ENCODE measurements at regions not wholly inside any gene's neighbourhood (a gene's known extent, or its start where the extent isn't known, plus 50 kb on each side); places are given as distances from the start of the nearest gene placed in this dataset.

DNA sequence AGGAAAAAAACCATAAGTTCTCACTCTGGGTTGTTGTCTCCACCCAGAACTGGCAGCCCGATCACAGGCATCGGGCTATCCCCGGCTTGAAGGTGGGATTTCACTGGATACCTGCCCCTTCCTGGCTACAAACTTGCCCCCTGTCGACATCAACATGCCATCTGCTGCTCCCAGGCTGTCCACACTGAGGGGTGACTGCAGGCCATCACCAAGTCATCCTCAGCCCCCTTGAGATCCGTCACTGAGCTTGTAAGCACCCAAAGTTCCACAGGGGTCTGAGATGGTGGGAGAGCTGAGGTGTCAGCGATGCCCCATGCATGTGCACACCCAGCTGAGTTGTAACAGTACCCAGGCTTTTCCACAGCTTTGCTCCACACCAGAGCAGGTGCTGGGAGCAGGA lies 211.0 kb downstream of the AMY1C start:
- in situ Hi-C loops (cut with HindIII; ENCODE audit: low sequenced_read_pairs), result no loop called here
- no peak overlapping the region for H3K4me3 ChIP-seq (ENCODE audit: low read depth, low read length)
- TF ChIP-seq, protein P1, sequence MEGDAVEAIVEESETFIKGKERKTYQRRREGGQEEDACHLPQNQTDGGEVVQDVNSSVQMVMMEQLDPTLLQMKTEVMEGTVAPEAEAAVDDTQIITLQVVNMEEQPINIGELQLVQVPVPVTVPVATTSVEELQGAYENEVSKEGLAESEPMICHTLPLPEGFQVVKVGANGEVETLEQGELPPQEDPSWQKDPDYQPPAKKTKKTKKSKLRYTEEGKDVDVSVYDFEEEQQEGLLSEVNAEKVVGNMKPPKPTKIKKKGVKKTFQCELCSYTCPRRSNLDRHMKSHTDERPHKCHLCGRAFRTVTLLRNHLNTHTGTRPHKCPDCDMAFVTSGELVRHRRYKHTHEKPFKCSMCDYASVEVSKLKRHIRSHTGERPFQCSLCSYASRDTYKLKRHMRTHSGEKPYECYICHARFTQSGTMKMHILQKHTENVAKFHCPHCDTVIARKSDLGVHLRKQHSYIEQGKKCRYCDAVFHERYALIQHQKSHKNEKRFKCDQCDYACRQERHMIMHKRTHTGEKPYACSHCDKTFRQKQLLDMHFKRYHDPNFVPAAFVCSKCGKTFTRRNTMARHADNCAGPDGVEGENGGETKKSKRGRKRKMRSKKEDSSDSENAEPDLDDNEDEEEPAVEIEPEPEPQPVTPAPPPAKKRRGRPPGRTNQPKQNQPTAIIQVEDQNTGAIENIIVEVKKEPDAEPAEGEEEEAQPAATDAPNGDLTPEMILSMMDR (IDR thresholded peaks at IDR 0.05; ENCODE audit: low read depth, low read length, missing control alignments), result no peak
- no peak for DNase-seq (ENCODE audit: low read depth)

DNA sequence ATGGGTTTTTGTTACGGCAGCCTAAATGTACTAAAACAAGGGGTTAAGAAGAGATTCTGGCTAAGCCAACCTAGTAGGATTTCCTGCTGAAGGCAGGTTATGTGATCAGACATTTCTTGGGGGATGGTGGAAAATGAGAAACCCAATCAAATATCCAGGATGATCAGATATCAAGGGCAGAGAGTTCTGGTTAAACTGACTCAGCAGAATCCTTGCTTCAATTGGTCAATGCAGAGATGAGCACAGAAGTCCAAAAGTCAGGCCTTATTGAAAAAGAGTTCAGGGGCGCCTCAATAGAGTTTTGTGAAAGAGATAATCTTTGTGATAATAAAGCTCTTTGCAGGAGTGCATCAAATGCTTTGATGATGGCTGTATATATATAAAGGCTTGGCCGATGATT lies 237.1 kb downstream of the AMY1C start:
- DNase-seq (ENCODE audit: low read depth), result no peak
- H3K4me3 ChIP-seq (ENCODE audit: low read depth, low read length), result no peak overlapping the region
- in situ Hi-C loops (cut with HindIII; ENCODE audit: low sequenced_read_pairs), result no loop called here
- TF ChIP-seq, protein P1 (IDR thresholded peaks at IDR 0.05; ENCODE audit: low read depth, low read length, missing control alignments), result no peak

DNA sequence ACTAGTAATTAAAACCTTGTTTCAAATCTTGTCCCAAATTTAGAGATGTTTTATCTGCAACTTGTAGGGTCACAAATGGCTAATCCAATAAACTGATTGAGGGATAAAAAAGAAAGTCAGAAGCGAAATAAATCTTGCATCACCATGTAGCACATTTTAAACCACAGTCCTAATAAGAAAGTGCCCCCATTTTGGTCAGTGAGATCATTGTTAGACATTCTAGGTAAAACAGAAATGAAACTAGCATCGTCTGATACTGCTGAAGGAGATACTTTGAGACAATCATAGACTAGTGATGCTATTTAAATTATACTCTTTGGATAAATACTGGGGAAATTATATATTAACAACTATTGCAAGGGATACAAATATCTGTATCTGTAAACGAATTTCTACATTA lies 247.9 kb downstream of the AMY1C start:
- TF ChIP-seq, protein P1 (IDR thresholded peaks at IDR 0.05; ENCODE audit: low read depth, low read length, missing control alignments), result no peak
- DNase-seq (ENCODE audit: low read depth), result no peak
- no peak overlapping the region for H3K4me3 ChIP-seq (ENCODE audit: low read depth, low read length)
- in situ Hi-C loops (cut with HindIII; ENCODE audit: low sequenced_read_pairs), result no loop called here

DNA sequence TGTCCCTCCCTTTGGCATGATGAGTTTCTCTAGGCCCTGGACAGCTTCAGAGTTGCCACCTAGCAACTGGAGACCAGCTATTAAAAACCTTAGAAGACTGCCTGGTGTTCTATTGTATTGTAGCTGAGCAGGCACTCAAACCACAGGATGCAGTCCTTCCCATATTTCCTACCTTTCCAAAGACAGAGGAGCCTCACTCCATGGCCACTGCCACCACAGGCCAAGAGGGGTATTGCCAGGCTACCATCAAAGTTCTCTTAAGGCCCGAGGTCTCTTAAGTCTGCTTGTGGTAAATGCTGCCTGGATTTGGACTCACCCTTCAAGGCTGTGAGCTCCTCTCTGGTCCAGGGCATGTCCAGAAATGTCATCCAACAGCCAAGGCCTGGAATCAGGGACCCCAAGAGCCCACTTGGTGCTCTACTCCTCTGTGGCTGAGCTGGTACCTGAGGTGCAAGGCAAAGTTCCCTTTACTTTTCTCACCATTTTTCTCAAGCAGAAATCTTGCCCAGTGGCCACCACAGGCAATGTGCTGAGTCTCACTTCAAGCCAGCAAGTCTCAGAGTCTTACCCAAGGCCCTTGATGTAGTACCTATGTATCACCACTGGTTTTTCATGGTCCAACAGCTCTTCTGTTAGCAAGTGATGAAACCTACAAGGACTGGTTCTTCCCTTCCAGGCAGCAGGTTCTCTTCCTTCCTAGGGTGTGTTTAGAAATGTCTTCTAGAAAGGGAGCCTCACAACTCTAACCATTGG lies 269.4 kb downstream of the AMY1C start:
- H3K4me3 ChIP-seq (ENCODE audit: low read depth, low read length), result no peak overlapping the region
- TF ChIP-seq, protein P1 (IDR thresholded peaks at IDR 0.05; ENCODE audit: low read depth, low read length, missing control alignments), result no peak
- in situ Hi-C loops (cut with HindIII; ENCODE audit: low sequenced_read_pairs), result no loop called here
- DNase-seq (ENCODE audit: low read depth), result no peak

DNA sequence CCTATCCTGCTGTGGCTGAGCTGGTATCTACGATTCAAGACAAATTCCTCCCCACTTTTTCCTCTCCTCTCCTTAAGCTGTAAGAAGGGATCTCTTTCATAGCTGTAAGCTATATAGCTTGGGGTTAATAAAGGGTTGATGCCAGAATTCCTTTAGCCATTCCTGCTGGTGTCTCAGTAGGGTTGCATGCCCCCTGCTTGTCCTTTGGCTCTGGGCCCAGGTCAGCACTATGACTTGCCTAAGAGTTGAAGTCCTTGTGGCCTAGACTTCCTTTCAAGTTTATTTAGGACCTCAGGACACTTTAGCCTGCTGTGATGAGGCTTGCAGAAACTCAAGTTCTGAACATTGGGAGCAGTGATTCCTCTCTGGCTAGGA lies 270.0 kb downstream of the AMY1C start:
- in situ Hi-C loops (cut with HindIII; ENCODE audit: low sequenced_read_pairs), result no loop called here
- H3K4me3 ChIP-seq (ENCODE audit: low read depth, low read length), result no peak overlapping the region
- no peak for DNase-seq (ENCODE audit: low read depth)
- TF ChIP-seq, protein P1 (IDR thresholded peaks at IDR 0.05; ENCODE audit: low read depth, low read length, missing control alignments), result no peak

DNA sequence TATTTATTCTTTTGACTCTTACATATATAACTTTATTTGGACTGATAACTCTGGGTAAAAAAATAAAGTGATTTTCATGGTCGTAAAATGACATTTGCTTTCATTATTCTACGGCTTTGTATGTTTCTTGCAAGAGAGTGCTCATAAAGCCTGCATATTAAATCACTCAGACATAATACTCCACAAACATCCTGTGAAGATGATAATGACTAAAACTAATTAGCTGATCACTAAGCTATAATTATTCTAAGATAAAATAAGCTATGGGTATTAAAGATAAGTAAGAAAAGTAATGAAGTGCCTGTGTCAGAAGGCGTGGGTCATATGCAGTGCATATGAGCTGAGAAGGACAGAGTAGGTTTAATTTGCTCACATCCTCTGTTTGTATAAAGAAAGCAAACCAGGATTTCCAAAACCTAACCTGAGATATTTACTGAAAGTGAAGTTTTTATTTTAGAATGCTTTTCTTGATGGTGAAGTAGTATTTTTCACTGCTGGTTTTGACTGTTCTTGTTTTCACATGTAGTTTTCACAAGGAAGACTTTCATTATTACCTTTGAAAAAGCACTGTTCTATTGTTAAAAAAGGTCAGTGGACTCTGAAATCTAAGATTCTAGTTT lies 278.8 kb downstream of the AMY1C start:
- TF ChIP-seq, protein P1 (IDR thresholded peaks at IDR 0.05; ENCODE audit: low read depth, low read length, missing control alignments), result no peak
- DNase-seq (ENCODE audit: low read depth), result no peak
- H3K4me3 ChIP-seq (ENCODE audit: low read depth, low read length), result no peak overlapping the region
- in situ Hi-C loops (cut with HindIII; ENCODE audit: low sequenced_read_pairs), result no loop called here
